ENCODE measurements at regions not wholly inside any gene's neighbourhood (a gene's known extent, or its start where the extent isn't known, plus 50 kb on each side); places are given as distances from the start of the nearest gene placed in this dataset.

GRCh38 chr13:26996965-26997752, 174.5 kb downstream of the USP12 start:
- Mint-ChIP-seq H3K27ac (no peak overlapping the region), H3K36me3 (ENCODE audit: low read depth) (no peaks in the 10 kb centered on the region), H3K4me3 (no peak overlapping the region), H3K27me3 (peaks cover 18% of the 10 kb centered on the region), H3K9me3 (no peaks in the 10 kb centered on the region), H3K4me1 (ENCODE audit: low read depth) (peaks cover 4% of the 10 kb centered on the region)
- intact Hi-C loops (cut with micrococcal nuclease) = no loop called here
- POLR2A ChIA-PET = no interaction called here
- ATAC-seq = peak; percentile 37
- no peak for DNase-seq
- TF ChIP-seq, protein P1, sequence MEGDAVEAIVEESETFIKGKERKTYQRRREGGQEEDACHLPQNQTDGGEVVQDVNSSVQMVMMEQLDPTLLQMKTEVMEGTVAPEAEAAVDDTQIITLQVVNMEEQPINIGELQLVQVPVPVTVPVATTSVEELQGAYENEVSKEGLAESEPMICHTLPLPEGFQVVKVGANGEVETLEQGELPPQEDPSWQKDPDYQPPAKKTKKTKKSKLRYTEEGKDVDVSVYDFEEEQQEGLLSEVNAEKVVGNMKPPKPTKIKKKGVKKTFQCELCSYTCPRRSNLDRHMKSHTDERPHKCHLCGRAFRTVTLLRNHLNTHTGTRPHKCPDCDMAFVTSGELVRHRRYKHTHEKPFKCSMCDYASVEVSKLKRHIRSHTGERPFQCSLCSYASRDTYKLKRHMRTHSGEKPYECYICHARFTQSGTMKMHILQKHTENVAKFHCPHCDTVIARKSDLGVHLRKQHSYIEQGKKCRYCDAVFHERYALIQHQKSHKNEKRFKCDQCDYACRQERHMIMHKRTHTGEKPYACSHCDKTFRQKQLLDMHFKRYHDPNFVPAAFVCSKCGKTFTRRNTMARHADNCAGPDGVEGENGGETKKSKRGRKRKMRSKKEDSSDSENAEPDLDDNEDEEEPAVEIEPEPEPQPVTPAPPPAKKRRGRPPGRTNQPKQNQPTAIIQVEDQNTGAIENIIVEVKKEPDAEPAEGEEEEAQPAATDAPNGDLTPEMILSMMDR (IDR thresholded peaks at IDR 0.05) = no peak
- CTCF ChIA-PET = interaction anchor here (0.8 to 1.9 kb wide), 6 partner anchors 9 to 526 kb away, joined by 3 to 7 read pairs (median 4); no protein-coding TSS in a partner anchor

DNA sequence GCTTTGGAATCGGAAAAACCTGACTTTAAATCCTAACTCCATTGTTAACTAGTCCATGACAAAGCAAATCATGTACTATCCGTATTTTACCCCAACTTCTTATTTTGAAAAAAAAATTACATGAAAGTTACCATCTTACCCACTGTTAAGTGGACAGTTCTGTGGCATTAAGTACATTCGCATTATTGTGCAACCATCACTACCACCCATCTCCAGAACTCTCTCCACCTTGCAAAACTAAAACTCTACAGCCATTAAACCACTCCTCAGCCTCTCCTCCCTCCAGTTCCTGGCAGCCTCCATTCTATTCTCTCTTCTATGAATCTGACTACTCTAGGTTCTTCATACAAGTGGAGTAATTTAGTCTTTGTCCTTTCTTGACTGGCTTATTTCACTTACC, 176.5 kb downstream of the USP12 start:
- ChIA-PET CTCF (interaction anchor here (2.1 kb wide), 1 partner anchor 10 kb away, joined by 9 read pairs; no protein-coding TSS in a partner anchor), POLR2A (no interaction called here)
- Mint-ChIP-seq H3K36me3 (ENCODE audit: low read depth) (no peaks in the 10 kb centered on the region), H3K27me3 (peaks cover 19% of the 10 kb centered on the region), H3K27ac (no peak overlapping the region), H3K4me3 (no peak overlapping the region), H3K4me1 (ENCODE audit: low read depth) (peaks cover 4% of the 10 kb centered on the region), H3K9me3 (no peaks in the 10 kb centered on the region)
- no peak for ATAC-seq
- intact Hi-C loops (cut with micrococcal nuclease) = no loop called here
- TF ChIP-seq, protein P1 (IDR thresholded peaks at IDR 0.05) = no peak
- DNase-seq = no peak

- Mint-ChIP-seq H3K27ac (no peak overlapping the region), H3K4me1 (ENCODE audit: low read depth) (peaks cover 4% of the 10 kb centered on the region), H3K4me3 (no peak overlapping the region), H3K36me3 (ENCODE audit: low read depth) (no peaks in the 10 kb centered on the region), H3K9me3 (no peaks in the 10 kb centered on the region), H3K27me3 (peaks cover 16% of the 10 kb centered on the region)
- no peak for ATAC-seq
- ChIA-PET CTCF (interaction anchor here (1.0 to 2.1 kb wide), 4 partner anchors 8 to 365 kb away, joined by 3 to 9 read pairs (median 6); no protein-coding TSS in a partner anchor), POLR2A (no interaction called here)
- intact Hi-C loops (cut with micrococcal nuclease) = no loop called here
- no peak for DNase-seq
- TF ChIP-seq, protein P1 (IDR thresholded peaks at IDR 0.05) = no peak
Observed at GRCh38 chr13:26993780-26994179, 177.8 kb downstream of the USP12 start.

DNA sequence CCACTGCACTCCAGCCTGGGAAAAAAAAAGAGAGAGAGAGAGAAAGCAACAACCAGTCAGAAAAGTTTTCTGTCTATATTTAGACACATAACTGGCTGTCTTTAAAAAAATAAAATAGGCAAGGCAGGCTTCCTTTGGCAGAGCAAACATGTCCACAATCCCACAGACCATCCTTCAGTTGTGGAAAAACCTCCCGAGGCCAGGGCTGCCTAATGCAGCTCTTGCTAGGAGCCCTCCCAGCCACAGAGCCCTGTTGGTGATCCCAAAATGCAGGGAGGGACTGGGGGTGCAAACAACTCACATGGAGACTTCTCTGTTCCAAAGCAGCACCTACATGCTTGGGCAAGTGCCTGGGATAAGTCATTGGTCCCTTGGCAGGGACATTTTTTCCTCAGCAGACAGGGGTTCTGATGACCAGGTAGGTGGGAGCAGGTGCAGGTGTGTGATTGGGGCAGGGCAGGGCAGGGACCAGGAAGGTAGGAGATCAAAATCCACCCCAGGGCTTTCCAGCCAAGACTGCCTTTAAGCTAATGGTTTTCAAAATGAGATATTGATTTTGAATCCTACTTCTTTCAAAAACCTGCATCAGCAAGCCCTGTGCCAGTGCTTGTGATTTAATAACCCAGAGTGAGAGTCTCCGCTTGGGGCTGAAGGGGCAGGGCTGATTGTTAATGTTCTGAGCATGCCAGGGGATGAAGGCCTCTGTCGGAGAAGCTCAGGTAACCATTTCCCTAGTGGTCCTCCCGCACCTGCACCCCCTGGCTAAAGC, 178.5 kb downstream of the USP12 start:
- Mint-ChIP-seq H3K27me3 (peaks cover 13% of the 10 kb centered on the region), H3K9me3 (no peaks in the 10 kb centered on the region), H3K27ac (no peak overlapping the region), H3K36me3 (ENCODE audit: low read depth) (no peaks in the 10 kb centered on the region), H3K4me3 (no peak overlapping the region), H3K4me1 (ENCODE audit: low read depth) (peaks cover 4% of the 10 kb centered on the region)
- ATAC-seq = no peak
- POLR2A ChIA-PET = no interaction called here
- DNase-seq = no peak
- CTCF ChIA-PET = interaction anchor here (1.0 to 2.1 kb wide), 4 partner anchors 8 to 366 kb away, joined by 3 to 9 read pairs (median 6); no protein-coding TSS in a partner anchor
- TF ChIP-seq, protein P1 (IDR thresholded peaks at IDR 0.05) = no peak
- intact Hi-C loops (cut with micrococcal nuclease) = no loop called here

Data from activated CD8-positive, alpha-beta T cell treated with anti-CD3 and anti-CD28 coated beads for 36 hours (primary cell).